GM18498 (cell line): ENCODE measurements at regions not wholly inside any gene's neighbourhood (a gene's known extent, or its start where the extent isn't known, plus 50 kb on each side); places are given as distances from the start of the nearest gene placed in this dataset.
A peak's percentile ranks its signal among the peaks of the same experiment; 100 is the strongest.
"Not testable (repeated sequence)": the region's sequence is repeated elsewhere in the genome, so short reads cannot be mapped to it uniquely, and the experiment has no call there.

Source experiments
- ATAC-seq: cut with Tn5 transposase; IDR thresholded peaks from one replicate; pipeline ENCODE4 v1.9.1; 2021; ENCODE audit warnings: mild to moderate bottlenecking, moderate library complexity; ENCODE audit not compliant: unreplicated experiment

- no peak for ATAC-seq
These were observed 1004.0 kb downstream of the ANKRD7 start for GRCh38 chr7:119228482-119228881.

- ATAC-seq = no peak
These were observed 1007.6 kb downstream of the ANKRD7 start for GRCh38 chr7:119232091-119232490.

- no peak for ATAC-seq
These were observed 1008.5 kb downstream of the ANKRD7 start for GRCh38 chr7:119233015-119233414.

- no peak for ATAC-seq
These were observed 1020.0 kb upstream of the KCND2 start for GRCh38 chr7:119252962-119253361.

GRCh38 chr7:119254742-119255141, 1018.2 kb upstream of the KCND2 start:
- ATAC-seq = no peak

- ATAC-seq = no peak
These were observed 1017.0 kb upstream of the KCND2 start for GRCh38 chr7:119256001-119256400.

- ATAC-seq = no peak
These were observed 1016.4 kb upstream of the KCND2 start for GRCh38 chr7:119256446-119257131.

- not testable (repeated sequence) for ATAC-seq
These were observed 1006.2 kb upstream of the KCND2 start for GRCh38 chr7:119266790-119267189.

GRCh38 chr7:119270045-119270464, 1002.9 kb upstream of the KCND2 start:
- ATAC-seq = peak; percentile 96

GRCh38 chr7:119270644-119271043, 1002.3 kb upstream of the KCND2 start:
- ATAC-seq = peak; percentile 21

GRCh38 chr7:119271147-119271779, 1001.7 kb upstream of the KCND2 start:
- ATAC-seq = no peak

GRCh38 chr7:119281181-119281846, 991.7 kb upstream of the KCND2 start:
- ATAC-seq = no peak

GRCh38 chr7:119283353-119283752, 989.6 kb upstream of the KCND2 start:
- no peak for ATAC-seq

GRCh38 chr7:119288416-119288815, 984.6 kb upstream of the KCND2 start:
- no peak for ATAC-seq

- ATAC-seq = not testable (repeated sequence)
These were observed 972.6 kb upstream of the KCND2 start for GRCh38 chr7:119300341-119300740.

- no peak for ATAC-seq
These were observed 952.7 kb upstream of the KCND2 start for GRCh38 chr7:119320316-119320715.

GRCh38 chr7:119329715-119330114, 943.3 kb upstream of the KCND2 start:
- no peak for ATAC-seq

- ATAC-seq = no peak
These were observed 937.6 kb upstream of the KCND2 start for GRCh38 chr7:119335405-119335804.

- no peak for ATAC-seq
These were observed 931.2 kb upstream of the KCND2 start for GRCh38 chr7:119341822-119342221.

GRCh38 chr7:119343289-119343688, 929.7 kb upstream of the KCND2 start:
- no peak for ATAC-seq

- ATAC-seq = no peak
These were observed 928.5 kb upstream of the KCND2 start for GRCh38 chr7:119344466-119344865.

GRCh38 chr7:119348491-119348890, 924.5 kb upstream of the KCND2 start:
- no peak for ATAC-seq
